ENCODE measurements at regions not wholly inside any gene's neighbourhood (a gene's known extent, or its start where the extent isn't known, plus 50 kb on each side); places are given as distances from the start of the nearest gene placed in this dataset.

DNA sequence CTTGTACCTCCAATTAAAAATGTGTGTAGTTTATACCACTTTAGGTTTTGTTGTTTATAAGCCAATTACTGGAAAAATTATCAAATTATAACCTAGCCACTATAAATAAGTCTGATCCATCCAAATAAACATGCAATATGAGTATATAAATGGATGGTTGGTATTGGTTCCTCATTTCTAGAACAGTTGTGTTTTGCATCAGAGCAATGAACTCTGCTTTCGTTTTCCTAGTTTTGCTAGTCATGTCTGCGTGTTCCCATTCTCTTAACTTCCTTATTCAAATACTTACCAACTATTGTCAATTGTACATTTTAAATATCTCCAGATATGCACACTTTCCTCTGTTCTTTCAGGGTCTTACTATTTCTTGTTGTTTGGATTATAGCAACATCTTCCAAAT, 641.7 kb downstream of the NR4A2 start:
- DNase-seq (ENCODE audit: low spot score): no peak
- TF ChIP-seq, protein P1, sequence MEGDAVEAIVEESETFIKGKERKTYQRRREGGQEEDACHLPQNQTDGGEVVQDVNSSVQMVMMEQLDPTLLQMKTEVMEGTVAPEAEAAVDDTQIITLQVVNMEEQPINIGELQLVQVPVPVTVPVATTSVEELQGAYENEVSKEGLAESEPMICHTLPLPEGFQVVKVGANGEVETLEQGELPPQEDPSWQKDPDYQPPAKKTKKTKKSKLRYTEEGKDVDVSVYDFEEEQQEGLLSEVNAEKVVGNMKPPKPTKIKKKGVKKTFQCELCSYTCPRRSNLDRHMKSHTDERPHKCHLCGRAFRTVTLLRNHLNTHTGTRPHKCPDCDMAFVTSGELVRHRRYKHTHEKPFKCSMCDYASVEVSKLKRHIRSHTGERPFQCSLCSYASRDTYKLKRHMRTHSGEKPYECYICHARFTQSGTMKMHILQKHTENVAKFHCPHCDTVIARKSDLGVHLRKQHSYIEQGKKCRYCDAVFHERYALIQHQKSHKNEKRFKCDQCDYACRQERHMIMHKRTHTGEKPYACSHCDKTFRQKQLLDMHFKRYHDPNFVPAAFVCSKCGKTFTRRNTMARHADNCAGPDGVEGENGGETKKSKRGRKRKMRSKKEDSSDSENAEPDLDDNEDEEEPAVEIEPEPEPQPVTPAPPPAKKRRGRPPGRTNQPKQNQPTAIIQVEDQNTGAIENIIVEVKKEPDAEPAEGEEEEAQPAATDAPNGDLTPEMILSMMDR (conservative IDR thresholded peaks at IDR 0.05; ENCODE audit: low read depth): no peak
- POLR2A ChIA-PET (ENCODE audit: low non-redundant PET): no interaction called here
- CTCF ChIA-PET: no interaction called here
- no peak overlapping the region for H3K27ac ChIP-seq

DNA sequence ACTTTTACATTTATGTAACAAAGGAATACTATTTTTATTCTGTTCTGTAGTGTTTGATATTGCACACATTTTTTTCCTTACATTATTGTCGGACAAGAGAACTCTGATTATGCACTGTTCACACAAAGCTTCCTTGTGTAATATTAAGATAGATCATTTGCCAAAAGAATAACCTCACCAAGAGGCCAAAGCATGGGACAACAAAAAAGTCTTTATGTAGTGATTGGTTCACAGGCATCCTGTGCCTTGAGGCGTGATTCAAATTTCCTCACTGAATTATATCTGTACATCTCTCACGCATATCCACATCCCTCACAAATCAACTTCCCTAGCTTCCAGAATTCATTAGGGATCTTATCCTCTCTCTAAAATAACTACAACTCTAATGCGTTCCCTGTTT, 642.7 kb downstream of the NR4A2 start:
- ChIA-PET CTCF (no interaction called here), POLR2A (ENCODE audit: low non-redundant PET) (no interaction called here)
- no peak overlapping the region for H3K27ac ChIP-seq
- TF ChIP-seq, protein P1 (conservative IDR thresholded peaks at IDR 0.05; ENCODE audit: low read depth): no peak
- DNase-seq (ENCODE audit: low spot score): no peak

DNA sequence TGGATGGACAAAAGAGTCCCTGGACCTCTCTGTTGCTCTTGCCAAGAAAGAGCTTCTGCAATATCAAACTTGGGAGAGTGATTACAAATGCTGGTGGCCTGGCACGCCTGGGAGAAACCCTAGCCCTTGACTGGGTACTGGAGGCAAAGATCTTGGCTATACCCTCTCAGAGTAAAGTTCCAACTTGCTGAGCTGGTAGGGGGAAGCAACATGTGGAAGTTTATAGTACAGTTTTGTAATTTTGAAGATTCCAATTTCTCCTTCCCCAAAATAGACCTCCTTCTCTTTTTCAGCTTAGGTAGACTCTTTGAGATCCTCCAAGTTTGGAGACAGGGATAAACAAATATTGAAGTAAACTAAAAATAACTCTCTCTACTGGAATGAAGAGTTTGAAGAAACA, 645.3 kb downstream of the NR4A2 start:
- no peak for DNase-seq (ENCODE audit: low spot score)
- ChIA-PET CTCF (no interaction called here), POLR2A (ENCODE audit: low non-redundant PET) (no interaction called here)
- TF ChIP-seq, protein P1 (conservative IDR thresholded peaks at IDR 0.05; ENCODE audit: low read depth): no peak
- no peak overlapping the region for H3K27ac ChIP-seq

DNA sequence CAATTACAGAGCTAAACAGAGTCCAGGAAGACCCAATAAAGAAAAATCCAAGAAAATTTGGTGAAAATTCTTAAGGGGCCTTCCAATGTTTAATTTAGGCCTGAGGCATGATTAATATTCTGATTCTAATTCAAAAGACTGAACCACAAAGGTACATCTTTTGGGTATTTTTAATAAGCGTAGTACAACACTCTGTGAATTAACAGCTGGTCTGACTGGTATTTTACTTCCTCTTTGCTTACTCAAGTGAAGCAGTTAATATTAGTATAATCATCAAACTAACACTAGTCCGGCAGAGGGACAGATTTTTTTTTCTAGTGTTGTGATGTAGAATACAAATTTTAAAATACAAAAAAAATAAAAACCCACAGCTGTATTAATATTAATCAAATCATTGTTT, 652.9 kb downstream of the NR4A2 start:
- CTCF ChIA-PET: no interaction called here
- H3K27ac ChIP-seq: no peak overlapping the region
- no peak for DNase-seq (ENCODE audit: low spot score)
- TF ChIP-seq, protein P1 (conservative IDR thresholded peaks at IDR 0.05; ENCODE audit: low read depth): no peak
- POLR2A ChIA-PET (ENCODE audit: low non-redundant PET): no interaction called here

DNA sequence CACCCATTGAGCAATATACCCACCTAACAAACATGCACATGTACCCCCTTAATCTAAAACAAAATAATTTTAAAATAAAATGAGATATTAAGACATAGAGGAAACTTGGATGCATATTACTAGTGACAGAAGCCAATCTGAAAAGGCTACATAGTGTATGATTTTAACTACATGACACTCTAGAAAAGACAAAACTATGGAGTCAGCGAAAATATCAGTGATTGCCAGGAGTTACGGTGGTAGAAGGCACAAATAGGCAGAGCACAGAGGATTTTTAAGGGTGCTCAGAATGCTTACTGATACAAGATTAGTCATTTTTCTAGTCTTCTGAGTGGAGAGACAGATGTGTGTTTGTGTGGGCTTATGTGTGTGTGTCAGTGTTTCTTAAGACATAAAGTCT, 656.6 kb downstream of the NR4A2 start:
- CTCF ChIA-PET: no interaction called here
- DNase-seq (ENCODE audit: low spot score): no peak
- POLR2A ChIA-PET (ENCODE audit: low non-redundant PET): no interaction called here
- no peak overlapping the region for H3K27ac ChIP-seq
- TF ChIP-seq, protein P1 (conservative IDR thresholded peaks at IDR 0.05; ENCODE audit: low read depth): no peak

DNA sequence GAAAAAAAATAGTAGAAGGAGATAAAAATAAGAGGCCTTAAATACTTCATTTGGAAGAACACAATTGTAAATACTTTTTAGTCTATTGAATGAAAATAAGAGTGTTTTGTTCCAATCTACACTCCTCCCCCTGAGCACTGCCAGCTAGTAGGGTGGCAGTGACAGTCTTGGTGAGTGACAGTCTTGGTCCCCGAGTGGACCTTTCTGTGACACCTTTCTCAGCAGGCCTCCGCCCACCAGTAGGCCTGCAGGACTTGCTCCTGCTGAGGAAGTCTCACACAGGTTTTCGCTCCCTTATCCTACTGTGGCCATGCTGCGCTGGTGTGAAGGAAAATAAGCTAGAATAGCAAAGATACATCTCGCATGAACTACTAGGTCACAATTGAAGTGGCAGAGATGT, 666.8 kb downstream of the NR4A2 start:
- no peak overlapping the region for H3K27ac ChIP-seq
- TF ChIP-seq, protein P1 (conservative IDR thresholded peaks at IDR 0.05; ENCODE audit: low read depth): no peak
- ChIA-PET POLR2A (ENCODE audit: low non-redundant PET) (no interaction called here), CTCF (interaction anchor here (0.6 kb wide), 1 partner anchor 345 kb away, joined by 3 read pairs; no protein-coding TSS in a partner anchor)
- DNase-seq (ENCODE audit: low spot score): no peak

DNA sequence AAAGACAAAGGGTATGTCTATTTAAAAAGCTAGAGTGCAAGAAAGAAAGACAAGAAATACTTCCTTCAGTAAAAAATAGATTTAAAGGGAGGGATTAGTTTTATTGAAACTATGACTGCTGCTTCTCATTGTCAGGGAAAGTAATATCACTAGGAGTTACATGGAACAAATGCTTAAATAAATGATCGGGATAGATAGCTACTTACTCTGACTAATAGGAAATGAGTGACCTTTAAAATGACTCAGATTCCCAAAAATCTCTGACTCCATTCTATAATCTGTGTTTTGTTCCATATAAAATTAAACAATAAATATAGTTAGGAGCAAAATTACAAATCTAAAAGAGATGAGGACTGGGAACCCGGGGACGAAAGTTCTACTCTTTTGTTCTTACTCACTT, 669.3 kb downstream of the NR4A2 start:
- CTCF ChIA-PET: no interaction called here
- POLR2A ChIA-PET (ENCODE audit: low non-redundant PET): no interaction called here
- no peak for DNase-seq (ENCODE audit: low spot score)
- TF ChIP-seq, protein P1 (conservative IDR thresholded peaks at IDR 0.05; ENCODE audit: low read depth): no peak
- H3K27ac ChIP-seq: no peak overlapping the region

Measured in RWPE1 (cell line).